ENCODE measurements at regions not wholly inside any gene's neighbourhood (a gene's known extent, or its start where the extent isn't known, plus 50 kb on each side); places are given as distances from the start of the nearest gene placed in this dataset.

- DNase-seq (ENCODE audit: extremely low read depth, low read depth) = no peak
- TF ChIP-seq CTCF (IDR thresholded peaks at IDR 0.05; ENCODE audit: low read depth, low read length) = no peak
These were observed 177.0 kb downstream of the SNX10 start for GRCh38 chr7:26468625-26469024.

- DNase-seq (ENCODE audit: extremely low read depth, low read depth) = no peak
- TF ChIP-seq CTCF (IDR thresholded peaks at IDR 0.05; ENCODE audit: low read depth, low read length) = no peak
These were observed 177.5 kb downstream of the SNX10 start for GRCh38 chr7:26469188-26469587.

GRCh38 chr7:26470691-26471090 is 179.0 kb downstream of the SNX10 start:
- DNase-seq (ENCODE audit: extremely low read depth, low read depth) = no peak
- TF ChIP-seq CTCF (IDR thresholded peaks at IDR 0.05; ENCODE audit: low read depth, low read length) = no peak

- DNase-seq (ENCODE audit: extremely low read depth, low read depth) = no peak
- no peak for TF ChIP-seq CTCF (IDR thresholded peaks at IDR 0.05; ENCODE audit: low read depth, low read length)
These were observed 179.8 kb downstream of the SNX10 start for GRCh38 chr7:26471306-26472075.

- DNase-seq (ENCODE audit: extremely low read depth, low read depth) = no peak
- no peak for TF ChIP-seq CTCF (IDR thresholded peaks at IDR 0.05; ENCODE audit: low read depth, low read length)
These were observed 181.3 kb downstream of the SNX10 start for GRCh38 chr7:26472971-26473370.

- TF ChIP-seq CTCF (IDR thresholded peaks at IDR 0.05; ENCODE audit: low read depth, low read length) = no peak
- DNase-seq (ENCODE audit: extremely low read depth, low read depth) = no peak
These were observed 184.6 kb downstream of the SNX10 start for GRCh38 chr7:26476271-26476670.

- DNase-seq (ENCODE audit: extremely low read depth, low read depth) = no peak
These were observed 185.8 kb downstream of the SNX10 start for GRCh38 chr7:26477381-26477990.

More at GRCh38 chr7:26477381-26477990, 185.8 kb downstream of the SNX10 start:
- TF ChIP-seq CTCF (IDR thresholded peaks at IDR 0.05; ENCODE audit: low read depth, low read length) = no peak
